Esophagus (tissue), 2 donors: ENCODE measurements at regions not wholly inside any gene's neighbourhood (a gene's known extent, or its start where the extent isn't known, plus 50 kb on each side); places are given as distances from the start of the nearest gene placed in this dataset.

Experiments
- H3K27ac ChIP-seq, 2 donors: one replicate each; pipeline ENCODE4 v1.5.1; 2013; ENCODE audit warnings: low read depth in 2 of 2, mild to moderate bottlenecking in 2 of 2, inconsistent platforms in 1 of 2, low read length in 1 of 2, moderate library complexity in 1 of 2
- H3K27me3 ChIP-seq, 2 donors: one replicate each; pipeline ENCODE4 v1.6.1; 2013; ENCODE audit warnings: low read length in 2 of 2, control low read depth in 1 of 2, mild to moderate bottlenecking in 1 of 2; ENCODE audit not compliant: insufficient read depth in 2 of 2, control insufficient read depth in 1 of 2
- H3K36me3 ChIP-seq, 2 donors: one replicate each; pipeline ENCODE4 v1.6.1; 2013; ENCODE audit warnings: low read length in 1 of 2; ENCODE audit not compliant: control insufficient read depth in 2 of 2, insufficient read depth in 2 of 2
- H3K4me1 ChIP-seq, 2 donors: one replicate each; pipeline ENCODE4 v1.6.1; 2013; ENCODE audit warnings: low read length in 1 of 2; ENCODE audit not compliant: control insufficient read depth in 2 of 2, insufficient read depth in 2 of 2
- H3K4me3 ChIP-seq, 2 donors: one replicate each; pipeline ENCODE4 v1.5.1; 2013; ENCODE audit warnings: low read length in 2 of 2, mild to moderate bottlenecking in 2 of 2, low read depth in 1 of 2, moderate library complexity in 1 of 2
- H3K9me3 ChIP-seq, 2 donors: one replicate each; pipeline ENCODE4 v1.6.1; 2013; ENCODE audit warnings: mild to moderate bottlenecking in 2 of 2, low read depth in 1 of 2, low read length in 1 of 2, moderate library complexity in 1 of 2; ENCODE audit not compliant: control insufficient read depth in 2 of 2, insufficient read depth in 1 of 2
- WGBS, 2 donors: extraction: QIAGEN DNeasy Blood & Tissue Kit; methylation state at CpG; one replicate each; pipeline ENCODE4 v1.1.7; 2013; 5-methylcytosine and 5-hydroxymethylcytosine counted together
- donor health status: healthy with polysubstance abuse.
- donor health status: Bipolar disorder and iron deficiency.

- peaks cover 3 to 16% of the 10 kb centered on the region in 2 donors for H3K4me1 ChIP-seq
- H3K27ac ChIP-seq = no peak overlapping the region
- WGBS, 2 donors = 48 to 54% methylated on average over 3 of the region's 3 CpGs
- no peaks in the 10 kb centered on the region for H3K36me3 ChIP-seq
- H3K9me3 ChIP-seq = peaks cover 0 to 2% of the 10 kb centered on the region in 2 donors
- H3K4me3 ChIP-seq = no peak overlapping the region
- no peaks in the 10 kb centered on the region for H3K27me3 ChIP-seq
Measured at GRCh38 chr20:23192469-23192868, 106.3 kb upstream of the CD93 start.

- H3K27me3 ChIP-seq = no peaks in the 10 kb centered on the region
- H3K36me3 ChIP-seq = no peaks in the 10 kb centered on the region
- peaks cover 0 to 4% of the 10 kb centered on the region in 2 donors for H3K9me3 ChIP-seq
- no peak overlapping the region for H3K27ac ChIP-seq
- no peak overlapping the region for H3K4me3 ChIP-seq
- 76 to 85% methylated on average over 3 of the region's 3 CpGs for WGBS, 2 donors
- H3K4me1 ChIP-seq = peaks cover 3 to 20% of the 10 kb centered on the region in 2 donors
Measured at GRCh38 chr20:23190557-23190956, 104.4 kb upstream of the CD93 start.

- WGBS, 2 donors = 62 to 76% methylated on average over 9 of the region's 9 CpGs
- peak overlapping the region; percentile 21 to 51 for H3K27ac ChIP-seq
- H3K36me3 ChIP-seq = no peaks in the 10 kb centered on the region
- H3K4me3 ChIP-seq = no peak overlapping the region
- peaks cover 0 to 4% of the 10 kb centered on the region in 2 donors for H3K9me3 ChIP-seq
- peaks cover 3 to 22% of the 10 kb centered on the region in 2 donors for H3K4me1 ChIP-seq
- no peaks in the 10 kb centered on the region for H3K27me3 ChIP-seq
Measured at GRCh38 chr20:23189854-23190253, 103.7 kb upstream of the CD93 start.

GRCh38 chr20:23189341-23189740 is 103.2 kb upstream of the CD93 start:
- no peak overlapping the region for H3K27ac ChIP-seq
- peaks cover 3 to 22% of the 10 kb centered on the region in 2 donors for H3K4me1 ChIP-seq
- H3K9me3 ChIP-seq = peaks cover 0 to 3% of the 10 kb centered on the region in 2 donors
- no peaks in the 10 kb centered on the region for H3K36me3 ChIP-seq
- no peaks in the 10 kb centered on the region for H3K27me3 ChIP-seq
- no peak overlapping the region for H3K4me3 ChIP-seq
- 89 to 92% methylated on average over 11 of the region's 11 CpGs for WGBS, 2 donors

GRCh38 chr20:23188377-23189169 is 102.4 kb upstream of the CD93 start:
- 86 to 88% methylated on average over 3 of the region's 3 CpGs for WGBS, 2 donors
- Histone ChIP-seq H3K4me1 (peaks cover 3 to 22% of the 10 kb centered on the region in 2 donors), H3K36me3 (no peaks in the 10 kb centered on the region), H3K9me3 (peaks cover 0 to 2% of the 10 kb centered on the region in 2 donors), H3K27me3 (no peaks in the 10 kb centered on the region), H3K27ac (peak overlapping the region in 1 of 2 donors; percentile 24), H3K4me3 (peak overlapping the region; percentile 26 to 30)

- WGBS, 2 donors = 50 to 62% methylated on average over 7 of the region's 7 CpGs
Measured at GRCh38 chr20:23187751-23188150, 101.6 kb upstream of the CD93 start.

GRCh38 chr20:23186808-23187207 is 100.7 kb upstream of the CD93 start:
- H3K36me3 ChIP-seq = no peaks in the 10 kb centered on the region
- peak overlapping the region in 1 of 2 donors; percentile 40 for H3K27ac ChIP-seq
- 85 to 91% methylated on average over 5 of the region's 5 CpGs for WGBS, 2 donors
- peaks cover 0 to 2% of the 10 kb centered on the region in 2 donors for H3K9me3 ChIP-seq
- peaks cover 3 to 18% of the 10 kb centered on the region in 2 donors for H3K4me1 ChIP-seq
- no peak overlapping the region for H3K4me3 ChIP-seq
- no peaks in the 10 kb centered on the region for H3K27me3 ChIP-seq

More at GRCh38 chr20:23187751-23188150, 101.6 kb upstream of the CD93 start:
- H3K27me3 ChIP-seq = no peaks in the 10 kb centered on the region
- no peaks in the 10 kb centered on the region for H3K36me3 ChIP-seq
- peaks cover 0 to 2% of the 10 kb centered on the region in 2 donors for H3K9me3 ChIP-seq
- peaks cover 3 to 22% of the 10 kb centered on the region in 2 donors for H3K4me1 ChIP-seq
- peak overlapping the region in 1 of 2 donors; percentile 40 for H3K27ac ChIP-seq
- H3K4me3 ChIP-seq = peak overlapping the region; percentile 26 to 30

GRCh38 chr20:23180451-23180921 is 94.4 kb upstream of the CD93 start:
- Histone ChIP-seq H3K4me1 (peaks cover 0 to under 1% of the 10 kb centered on the region in 2 donors), H3K4me3 (no peak overlapping the region), H3K36me3 (no peaks in the 10 kb centered on the region), H3K27me3 (no peaks in the 10 kb centered on the region), H3K9me3 (peaks cover 0 to 4% of the 10 kb centered on the region in 2 donors), H3K27ac (no peak overlapping the region)
- WGBS, 2 donors = 72 to 74% methylated on average over 9 of the region's 9 CpGs

- H3K36me3 ChIP-seq = no peaks in the 10 kb centered on the region
- H3K4me3 ChIP-seq = no peak overlapping the region
- peaks cover 0 to 4% of the 10 kb centered on the region in 2 donors for H3K9me3 ChIP-seq
- no peaks in the 10 kb centered on the region for H3K27me3 ChIP-seq
- H3K27ac ChIP-seq = no peak overlapping the region
- WGBS, 2 donors = 69 to 78% methylated on average over 1 of the region's 1 CpG
- H3K4me1 ChIP-seq = no peaks in the 10 kb centered on the region
Measured at GRCh38 chr20:23179766-23180403, 93.8 kb upstream of the CD93 start.
